Muscle of leg (tissue), 3 donors: ENCODE measurements at regions not wholly inside any gene's neighbourhood (a gene's known extent, or its start where the extent isn't known, plus 50 kb on each side); places are given as distances from the start of the nearest gene placed in this dataset.

ENCODE experiments used
- DNase-seq: peaks from one replicate; pipeline ENCODE4 v3.0.0; 2013
- H3K27ac ChIP-seq: one replicate; pipeline ENCODE4 v1.5.1; 2013; ENCODE audit warnings: mild to moderate bottlenecking, low read length, control low read depth
- H3K27me3 ChIP-seq: one replicate; pipeline ENCODE4 v1.6.1; 2013; ENCODE audit warnings: low read length; ENCODE audit not compliant: control insufficient read depth, insufficient read depth
- H3K36me3 ChIP-seq: one replicate; pipeline ENCODE4 v1.6.1; 2013; ENCODE audit warnings: low read length; ENCODE audit not compliant: control insufficient read depth, insufficient read depth
- H3K4me1 ChIP-seq: one replicate; pipeline ENCODE4 v1.6.1; 2013; ENCODE audit warnings: low read length; ENCODE audit not compliant: control insufficient read depth, insufficient read depth
- H3K4me3 ChIP-seq: one replicate; pipeline ENCODE4 v1.5.1; 2013; ENCODE audit warnings: low read length, control low read depth
- H3K9me3 ChIP-seq: replicated peaks from 2 replicates; pipeline ENCODE4 v1.6.1; 2013; ENCODE audit warnings: low read depth, low read length; ENCODE audit not compliant: control insufficient read depth
- WGBS: methylation state at CpG from one replicate; pipeline ENCODE4 v1.1.5; 2013; ENCODE audit warnings: missing lambda C conversion rate; ENCODE audit not compliant: insufficient coverage; 5-methylcytosine and 5-hydroxymethylcytosine counted together

DNA sequence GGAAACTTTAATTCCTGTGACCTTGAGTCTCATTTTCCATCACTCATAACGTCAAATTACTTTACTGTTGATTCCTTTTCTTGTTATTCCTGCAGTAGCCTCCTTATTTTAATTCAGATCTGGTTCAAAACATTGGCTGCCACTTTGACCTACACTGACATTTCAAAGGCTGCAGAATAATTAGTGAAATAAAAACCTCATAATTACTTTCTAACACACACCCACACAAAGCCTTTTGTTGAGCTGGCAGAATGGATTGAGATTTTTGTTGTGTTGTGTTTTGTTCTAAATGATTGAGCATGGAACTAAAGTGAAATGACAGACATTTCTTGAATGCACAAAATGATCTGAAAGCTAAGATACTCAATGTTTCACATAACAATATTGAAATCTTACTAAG, 507.5 kb upstream of the STXBP6 start:
- no peak overlapping the region for H3K27ac ChIP-seq
- no peaks in the 10 kb centered on the region for H3K9me3 ChIP-seq
- 50% methylated on average over 1 of the region's 1 CpG for WGBS
- no peak overlapping the region for H3K4me3 ChIP-seq
- H3K27me3 ChIP-seq = no peaks in the 10 kb centered on the region
- H3K4me1 ChIP-seq = no peaks in the 10 kb centered on the region
- no peaks in the 10 kb centered on the region for H3K36me3 ChIP-seq
- no peak for DNase-seq

DNA sequence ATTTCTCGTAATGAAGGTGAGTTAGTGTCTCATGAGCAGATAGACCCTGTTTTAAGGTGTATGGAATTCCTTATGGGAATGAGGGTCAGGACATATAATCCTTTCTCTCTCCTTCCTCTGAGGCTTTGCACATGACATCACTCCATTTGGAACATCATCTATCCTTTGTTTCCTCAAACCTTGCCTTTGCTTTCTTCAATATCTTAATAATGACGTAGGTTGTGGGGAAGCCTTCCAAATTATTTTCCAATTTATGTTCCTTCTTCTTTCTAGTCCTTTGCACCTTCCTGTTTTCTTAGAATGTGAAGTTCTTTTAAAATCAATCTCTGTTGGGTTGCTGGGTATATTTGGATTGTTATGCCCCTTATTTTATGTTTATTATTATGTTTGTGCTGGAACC, 502.9 kb upstream of the STXBP6 start:
- no CpG with 5 or more reads among the region's 2 CpGs for whole genome bisulfite sequencing
- H3K9me3 ChIP-seq = no peaks in the 10 kb centered on the region
- DNase-seq = no peak
- H3K36me3 ChIP-seq = no peaks in the 10 kb centered on the region
- no peaks in the 10 kb centered on the region for H3K27me3 ChIP-seq
- no peaks in the 10 kb centered on the region for H3K4me1 ChIP-seq
- H3K27ac ChIP-seq = no peak overlapping the region
- H3K4me3 ChIP-seq = no peak overlapping the region

DNA sequence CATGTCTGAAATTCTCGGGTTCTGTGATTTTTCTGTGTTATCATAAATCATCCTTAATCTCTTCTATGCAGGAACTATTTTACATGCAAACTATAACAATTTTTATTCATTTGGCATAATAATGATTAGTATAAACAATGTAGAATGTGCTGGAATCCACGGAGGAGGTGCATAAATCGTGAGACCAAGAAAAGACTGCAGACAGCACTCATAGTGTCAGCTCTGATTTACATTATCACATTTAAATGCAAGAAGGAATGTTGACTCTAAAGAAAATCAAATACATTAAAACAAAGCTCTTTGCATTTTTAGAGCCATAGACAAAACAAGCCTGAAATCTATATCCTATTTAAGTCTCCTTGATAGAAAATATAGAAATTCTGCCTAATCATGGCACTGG, 501.7 kb upstream of the STXBP6 start:
- Histone ChIP-seq H3K36me3 (no peaks in the 10 kb centered on the region), H3K27ac (no peak overlapping the region), H3K4me3 (no peak overlapping the region), H3K27me3 (no peaks in the 10 kb centered on the region), H3K9me3 (no peaks in the 10 kb centered on the region), H3K4me1 (no peaks in the 10 kb centered on the region)
- DNase-seq = no peak
- no CpG with 5 or more reads among the region's 3 CpGs for WGBS

DNA sequence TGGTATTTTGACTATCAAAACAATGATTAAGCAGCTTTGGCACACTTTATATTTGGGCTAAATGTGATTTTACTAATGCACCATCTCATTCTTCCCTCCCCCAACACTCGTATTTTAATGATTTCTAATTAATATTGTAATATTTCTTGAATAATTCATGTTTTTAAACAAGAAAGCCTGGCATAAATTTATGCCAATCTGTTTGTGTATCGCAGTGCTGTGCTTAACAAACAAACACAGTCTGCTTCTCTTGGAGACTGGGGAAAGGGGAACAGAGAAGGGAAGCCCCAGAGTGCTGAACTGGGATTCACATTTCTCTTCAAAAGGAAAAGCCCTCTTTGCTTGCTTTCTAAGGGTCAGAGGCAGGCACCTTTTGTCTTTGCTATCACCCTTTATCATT, 496.9 kb upstream of the STXBP6 start:
- no CpG with 5 or more reads among the region's 2 CpGs for WGBS
- no peak overlapping the region for H3K27ac ChIP-seq
- H3K4me3 ChIP-seq = no peak overlapping the region
- no peaks in the 10 kb centered on the region for H3K4me1 ChIP-seq
- H3K36me3 ChIP-seq = no peaks in the 10 kb centered on the region
- no peak for DNase-seq
- H3K9me3 ChIP-seq = no peaks in the 10 kb centered on the region
- H3K27me3 ChIP-seq = no peaks in the 10 kb centered on the region

DNA sequence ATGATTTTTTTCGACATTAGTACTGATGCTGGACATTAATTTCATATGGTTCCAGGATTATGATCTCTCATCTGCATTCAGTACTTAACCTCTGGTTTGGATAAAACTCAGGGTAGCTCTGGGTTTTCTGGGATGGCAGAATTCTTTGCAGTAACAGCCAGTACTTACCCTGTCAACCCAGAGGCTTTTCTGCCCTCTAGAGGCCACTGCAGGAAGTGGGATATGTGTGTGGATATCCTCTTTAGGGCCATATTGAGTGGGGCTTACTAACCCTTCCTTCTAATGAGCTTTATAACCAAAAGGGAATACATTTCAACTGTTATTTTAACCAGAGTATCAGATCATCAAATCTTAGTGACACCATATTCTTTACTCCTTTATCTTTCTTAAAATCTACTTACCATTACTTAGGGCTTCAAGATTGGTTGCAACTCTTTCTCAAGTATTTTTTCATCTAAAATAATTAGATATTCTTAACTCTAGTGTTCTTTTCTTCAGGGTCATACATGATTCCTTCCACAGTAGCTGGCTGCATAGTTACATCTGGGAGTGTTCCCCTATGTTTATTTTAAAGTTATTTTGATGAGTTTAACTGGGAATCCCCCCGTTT, 488.0 kb upstream of the STXBP6 start:
- peak; percentile 4 for DNase-seq
- no CpG with 5 or more reads among the region's 2 CpGs for WGBS

DNA sequence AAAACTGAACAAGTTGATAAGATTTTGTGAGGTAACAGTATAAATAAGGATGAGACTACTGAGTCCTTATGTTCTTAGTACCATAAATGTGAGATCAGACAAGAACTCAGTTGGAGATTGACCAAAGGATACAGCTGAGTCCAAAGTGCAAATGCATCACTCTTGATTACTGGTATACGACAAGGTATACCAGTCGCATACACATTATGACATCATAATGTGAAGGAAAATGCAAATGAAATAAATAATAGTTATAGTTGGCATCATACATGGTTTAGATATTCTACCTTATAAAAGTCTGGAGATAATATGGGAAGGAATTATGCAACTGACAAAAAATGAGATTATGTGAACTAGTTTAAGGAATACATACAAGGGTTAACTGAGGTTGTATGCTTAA, 476.3 kb upstream of the STXBP6 start:
- H3K4me1 ChIP-seq = no peaks in the 10 kb centered on the region
- no peaks in the 10 kb centered on the region for H3K36me3 ChIP-seq
- no peaks in the 10 kb centered on the region for H3K9me3 ChIP-seq
- H3K27ac ChIP-seq = no peak overlapping the region
- H3K27me3 ChIP-seq = no peaks in the 10 kb centered on the region
- no CpG with 5 or more reads among the region's 2 CpGs for WGBS
- H3K4me3 ChIP-seq = no peak overlapping the region
- no peak for DNase-seq

More for the DNA sequence above, 488.0 kb upstream of the STXBP6 start:
- Histone ChIP-seq H3K4me1 (no peaks in the 10 kb centered on the region), H3K4me3 (no peak overlapping the region), H3K27ac (no peak overlapping the region), H3K9me3 (no peaks in the 10 kb centered on the region), H3K27me3 (no peaks in the 10 kb centered on the region), H3K36me3 (no peaks in the 10 kb centered on the region)

DNA sequence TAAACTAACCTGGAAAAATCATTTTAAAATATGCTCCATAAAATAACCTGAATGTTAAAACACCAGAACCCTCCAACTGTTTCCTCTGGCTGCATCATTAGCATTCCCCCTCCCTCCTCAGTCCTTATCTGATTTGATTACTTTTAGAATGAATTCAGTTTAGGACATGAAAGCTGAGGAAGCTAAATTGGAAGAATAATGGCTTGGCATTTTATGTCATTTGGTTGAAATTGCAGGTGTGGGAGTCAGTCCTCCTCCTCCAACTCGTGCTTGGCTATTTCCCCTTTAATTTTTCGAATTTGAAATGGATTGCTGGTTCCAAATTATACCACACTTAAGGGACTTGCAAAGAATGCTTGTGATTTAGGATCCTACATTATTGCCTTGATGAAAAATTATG, 473.0 kb upstream of the STXBP6 start:
- Histone ChIP-seq H3K4me1 (no peaks in the 10 kb centered on the region), H3K4me3 (no peak overlapping the region), H3K36me3 (no peaks in the 10 kb centered on the region), H3K9me3 (no peaks in the 10 kb centered on the region), H3K27me3 (no peaks in the 10 kb centered on the region), H3K27ac (no peak overlapping the region)
- no peak for DNase-seq
- WGBS = no CpG with 5 or more reads among the region's 2 CpGs

DNA sequence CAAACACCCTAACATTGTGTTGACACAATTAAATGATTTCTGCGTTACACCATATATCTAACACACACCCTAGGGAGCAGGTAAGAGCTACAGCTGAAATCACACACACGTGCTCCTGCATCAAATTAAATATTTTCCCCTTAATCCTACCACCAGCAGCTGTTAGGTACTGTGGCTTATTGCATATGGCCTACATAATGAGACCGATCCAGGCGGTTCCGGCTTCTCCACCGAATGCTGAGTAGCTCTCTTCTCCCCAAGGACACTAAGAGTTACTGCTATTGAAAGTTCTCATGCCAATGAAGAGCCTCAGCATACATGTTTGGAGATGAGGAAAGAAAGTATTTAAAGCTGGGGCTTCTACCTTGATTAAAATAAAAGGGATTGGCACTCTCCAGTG, 472.2 kb upstream of the STXBP6 start:
- Histone ChIP-seq H3K27ac (no peak overlapping the region), H3K4me1 (no peaks in the 10 kb centered on the region), H3K9me3 (no peaks in the 10 kb centered on the region), H3K27me3 (no peaks in the 10 kb centered on the region), H3K4me3 (no peak overlapping the region), H3K36me3 (no peaks in the 10 kb centered on the region)
- 43% methylated on average over 1 of the region's 6 CpGs for WGBS
- peak; percentile 8 for DNase-seq

DNA sequence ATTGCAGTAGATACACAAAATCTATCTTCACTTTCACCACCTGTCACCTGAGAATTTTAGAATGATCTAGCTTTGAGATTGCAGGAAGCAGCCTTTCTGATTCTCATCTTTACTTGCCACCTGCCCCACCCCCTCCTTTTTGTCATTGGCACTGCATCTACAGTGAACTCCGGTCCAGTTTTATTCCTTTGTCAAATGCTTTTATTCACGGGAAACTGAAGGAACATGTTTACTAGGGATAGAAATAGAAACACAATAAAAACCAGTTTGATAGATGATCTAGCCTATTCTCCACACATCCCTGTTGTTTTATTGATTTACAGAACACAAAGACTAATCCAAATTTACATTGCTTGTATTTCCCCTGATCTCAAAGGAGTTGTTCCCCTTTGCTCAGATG, 471.7 kb upstream of the STXBP6 start:
- H3K27ac ChIP-seq = no peak overlapping the region
- no peaks in the 10 kb centered on the region for H3K4me1 ChIP-seq
- no peaks in the 10 kb centered on the region for H3K36me3 ChIP-seq
- no peaks in the 10 kb centered on the region for H3K27me3 ChIP-seq
- no peak for DNase-seq
- WGBS = no CpG with 5 or more reads among the region's 2 CpGs
- H3K4me3 ChIP-seq = no peak overlapping the region
- no peaks in the 10 kb centered on the region for H3K9me3 ChIP-seq

DNA sequence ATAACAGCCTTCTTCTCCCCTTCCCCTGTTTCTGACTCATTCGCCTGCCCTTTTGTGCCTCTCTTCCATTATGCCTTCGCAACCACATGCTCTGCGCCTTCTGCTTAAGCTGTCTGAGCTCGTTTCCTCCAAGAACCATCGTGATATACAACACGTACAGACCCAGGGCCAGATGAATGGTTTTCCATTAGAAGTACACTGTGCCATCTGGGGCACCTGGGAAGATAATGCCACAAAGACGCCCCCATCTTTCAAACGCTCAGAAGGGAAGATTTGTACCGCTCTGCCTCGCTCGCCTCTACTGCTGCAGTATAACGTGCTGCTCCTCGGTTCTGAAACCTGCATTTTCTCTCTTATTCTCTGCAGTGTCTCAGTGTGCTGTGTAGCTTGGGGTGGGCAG, 470.9 kb upstream of the STXBP6 start:
- Histone ChIP-seq H3K4me3 (no peak overlapping the region), H3K27me3 (no peaks in the 10 kb centered on the region), H3K36me3 (no peaks in the 10 kb centered on the region), H3K9me3 (no peaks in the 10 kb centered on the region), H3K4me1 (no peaks in the 10 kb centered on the region), H3K27ac (no peak overlapping the region)
- 84% methylated on average over 13 of the region's 13 CpGs for WGBS
- DNase-seq = no peak

DNA sequence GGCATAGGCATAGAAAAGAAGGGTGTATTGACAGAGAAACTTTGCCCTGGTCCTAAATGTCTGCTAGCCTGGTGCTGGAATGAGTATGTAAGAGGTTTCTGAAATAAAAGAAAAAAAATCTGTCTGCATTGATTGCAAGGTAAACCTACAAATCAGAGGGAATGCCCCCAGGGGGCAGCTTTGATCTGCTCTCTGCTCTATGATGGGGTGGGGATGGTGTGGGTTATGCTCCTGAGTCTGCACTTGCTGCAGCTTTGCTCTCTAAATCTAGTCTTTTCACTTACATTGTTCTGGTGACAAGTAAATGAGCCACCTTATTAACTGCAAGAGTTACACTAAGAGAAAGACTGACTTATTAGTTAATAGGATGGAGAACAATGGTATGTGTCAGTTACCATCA, 468.4 kb upstream of the STXBP6 start:
- Histone ChIP-seq H3K27me3 (no peaks in the 10 kb centered on the region), H3K4me1 (no peaks in the 10 kb centered on the region), H3K4me3 (no peak overlapping the region), H3K36me3 (no peaks in the 10 kb centered on the region), H3K9me3 (no peaks in the 10 kb centered on the region), H3K27ac (no peak overlapping the region)
- no peak for DNase-seq
